ENCODE measurements at regions not wholly inside any gene's neighbourhood (a gene's known extent, or its start where the extent isn't known, plus 50 kb on each side); places are given as distances from the start of the nearest gene placed in this dataset.

DNA sequence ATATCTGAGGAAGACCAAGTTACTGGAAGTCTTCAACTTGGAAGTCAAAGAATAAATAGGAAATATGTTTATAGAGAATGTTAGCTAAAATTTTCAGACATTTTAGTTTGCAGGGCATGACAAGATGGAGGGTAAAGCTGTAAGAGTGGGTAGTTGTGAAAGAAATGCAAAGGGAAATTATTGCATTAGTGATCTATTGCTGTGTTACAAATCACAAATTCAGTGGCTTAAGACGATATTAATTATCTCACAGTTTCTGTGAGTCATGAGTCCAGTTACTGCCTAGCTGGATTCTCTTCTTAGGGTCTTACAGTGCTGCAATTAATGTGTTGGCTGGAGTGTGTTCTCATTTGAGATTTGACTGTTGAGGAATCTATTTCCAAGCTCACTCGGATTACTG, 62.9 kb upstream of the CAMK2D start:
- Histone ChIP-seq H3K4me1 (ENCODE audit: control insufficient read depth, extremely low read depth, insufficient read depth, low read length) (peaks cover 10% of the 10 kb centered on the region), H3K9me1 (ENCODE audit: control insufficient read depth, extremely low read depth, insufficient read depth, low read length) (peaks cover 2% of the 10 kb centered on the region), H3K4me2 (ENCODE audit: control insufficient read depth, extremely low read depth, insufficient read depth, low read depth, low read length) (no peak overlapping the region), H3K9ac (ENCODE audit: control insufficient read depth, extremely low read depth, insufficient read depth, low read length) (no peak overlapping the region), H3K36me3 (ENCODE audit: control insufficient read depth in 2 of 2, extremely low read depth in 1 of 2, insufficient read depth in 2 of 2, low read length in 2 of 2) (no peaks in the 10 kb centered on the region), H3K27me3 (ENCODE audit: control insufficient read depth, extremely low read depth, insufficient read depth, low read length) (no peaks in the 10 kb centered on the region), H3K27ac (ENCODE audit: control insufficient read depth, insufficient read depth, low read length) (no peak overlapping the region), H2AFZ (ENCODE audit: control insufficient read depth, low read length) (no peak overlapping the region), H3K9me3 (ENCODE audit: control insufficient read depth, low read depth, low read length) (no peaks in the 10 kb centered on the region), H3K4me3 (ENCODE audit: control insufficient read depth in 2 of 3, extremely low read depth in 1 of 3, insufficient read depth in 2 of 3, low read depth in 1 of 3, low read length in 3 of 3) (no peak overlapping the region), H4K20me1 (ENCODE audit: control insufficient read depth, extremely low read depth, insufficient read depth, low read length) (no peaks in the 10 kb centered on the region), H3K79me2 (ENCODE audit: control insufficient read depth, insufficient read depth, low read length) (no peaks in the 10 kb centered on the region)
- DNase-seq (ENCODE audit: low read depth, low spot score) (no peak), FAIRE-seq (no peak)
- dilution Hi-C loops (cut with MboI; ENCODE audit: extremely low pct_ligation_motif_present, low sequenced_read_pairs) = no loop called here
- TF ChIP-seq EZH2 (IDR thresholded peaks at IDR 0.05; ENCODE audit: low read length) = no peak
- TF ChIP-seq, protein P1, sequence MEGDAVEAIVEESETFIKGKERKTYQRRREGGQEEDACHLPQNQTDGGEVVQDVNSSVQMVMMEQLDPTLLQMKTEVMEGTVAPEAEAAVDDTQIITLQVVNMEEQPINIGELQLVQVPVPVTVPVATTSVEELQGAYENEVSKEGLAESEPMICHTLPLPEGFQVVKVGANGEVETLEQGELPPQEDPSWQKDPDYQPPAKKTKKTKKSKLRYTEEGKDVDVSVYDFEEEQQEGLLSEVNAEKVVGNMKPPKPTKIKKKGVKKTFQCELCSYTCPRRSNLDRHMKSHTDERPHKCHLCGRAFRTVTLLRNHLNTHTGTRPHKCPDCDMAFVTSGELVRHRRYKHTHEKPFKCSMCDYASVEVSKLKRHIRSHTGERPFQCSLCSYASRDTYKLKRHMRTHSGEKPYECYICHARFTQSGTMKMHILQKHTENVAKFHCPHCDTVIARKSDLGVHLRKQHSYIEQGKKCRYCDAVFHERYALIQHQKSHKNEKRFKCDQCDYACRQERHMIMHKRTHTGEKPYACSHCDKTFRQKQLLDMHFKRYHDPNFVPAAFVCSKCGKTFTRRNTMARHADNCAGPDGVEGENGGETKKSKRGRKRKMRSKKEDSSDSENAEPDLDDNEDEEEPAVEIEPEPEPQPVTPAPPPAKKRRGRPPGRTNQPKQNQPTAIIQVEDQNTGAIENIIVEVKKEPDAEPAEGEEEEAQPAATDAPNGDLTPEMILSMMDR (optimal IDR thresholded peaks at IDR 0.05 in 1 of 3, IDR thresholded peaks at IDR 0.05 in 1 of 3, conservative IDR thresholded peaks at IDR 0.05 in 1 of 3; ENCODE audit: extremely low read depth in 1 of 3, insufficient read depth in 2 of 3, low read length in 3 of 3) = no peak

DNA sequence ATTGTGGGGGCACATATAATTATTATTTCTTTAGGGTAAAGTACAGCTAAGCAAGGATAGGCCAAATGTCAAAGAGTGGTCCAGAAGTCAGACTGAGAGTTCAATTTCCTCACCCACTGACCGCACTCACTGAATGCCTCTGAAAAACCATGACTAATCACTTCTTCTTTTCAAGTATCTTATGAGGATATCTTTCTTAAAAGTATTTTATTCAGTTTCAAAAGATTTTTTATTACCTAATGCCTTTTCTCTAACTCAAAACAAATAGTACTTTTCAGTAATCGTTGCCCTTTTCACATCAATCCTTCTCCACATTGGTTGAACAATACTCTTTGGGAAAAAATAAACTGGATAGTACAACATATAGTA, 61.7 kb upstream of the CAMK2D start:
- Histone ChIP-seq H3K27ac (ENCODE audit: control insufficient read depth, insufficient read depth, low read length) (no peak overlapping the region), H3K79me2 (ENCODE audit: control insufficient read depth, insufficient read depth, low read length) (no peaks in the 10 kb centered on the region), H2AFZ (ENCODE audit: control insufficient read depth, low read length) (no peak overlapping the region), H3K4me1 (ENCODE audit: control insufficient read depth, extremely low read depth, insufficient read depth, low read length) (peaks cover 10% of the 10 kb centered on the region), H3K9me1 (ENCODE audit: control insufficient read depth, extremely low read depth, insufficient read depth, low read length) (peaks cover 2% of the 10 kb centered on the region), H3K9me3 (ENCODE audit: control insufficient read depth, low read depth, low read length) (no peaks in the 10 kb centered on the region), H3K4me2 (ENCODE audit: control insufficient read depth, extremely low read depth, insufficient read depth, low read depth, low read length) (no peak overlapping the region), H3K4me3 (ENCODE audit: control insufficient read depth in 2 of 3, extremely low read depth in 1 of 3, insufficient read depth in 2 of 3, low read depth in 1 of 3, low read length in 3 of 3) (no peak overlapping the region), H3K9ac (ENCODE audit: control insufficient read depth, extremely low read depth, insufficient read depth, low read length) (no peak overlapping the region), H3K36me3 (ENCODE audit: control insufficient read depth in 2 of 2, extremely low read depth in 1 of 2, insufficient read depth in 2 of 2, low read length in 2 of 2) (no peaks in the 10 kb centered on the region), H4K20me1 (ENCODE audit: control insufficient read depth, extremely low read depth, insufficient read depth, low read length) (no peaks in the 10 kb centered on the region), H3K27me3 (ENCODE audit: control insufficient read depth, extremely low read depth, insufficient read depth, low read length) (no peaks in the 10 kb centered on the region)
- DNase-seq (ENCODE audit: low read depth, low spot score) (no peak), FAIRE-seq (no peak)
- TF ChIP-seq, protein P1 (optimal IDR thresholded peaks at IDR 0.05 in 1 of 3, IDR thresholded peaks at IDR 0.05 in 1 of 3, conservative IDR thresholded peaks at IDR 0.05 in 1 of 3; ENCODE audit: extremely low read depth in 1 of 3, insufficient read depth in 2 of 3, low read length in 3 of 3) = no peak
- no peak for TF ChIP-seq EZH2 (IDR thresholded peaks at IDR 0.05; ENCODE audit: low read length)
- dilution Hi-C loops (cut with MboI; ENCODE audit: extremely low pct_ligation_motif_present, low sequenced_read_pairs) = no loop called here

Measured in keratinocyte (primary cell).